ENCODE measurements at regions not wholly inside any gene's neighbourhood (a gene's known extent, or its start where the extent isn't known, plus 50 kb on each side); places are given as distances from the start of the nearest gene placed in this dataset.

GRCh38 chr5:166286832-166287231 lies 2004.6 kb upstream of the WWC1 start:
- TF ChIP-seq CTCF (IDR thresholded peaks at IDR 0.05 in 4 of 5, conservative IDR thresholded peaks at IDR 0.05 in 1 of 5), result no peak
- no peak for TF ChIP-seq POLR2A (IDR thresholded peaks at IDR 0.05)

All from gastrocnemius medialis (tissue), 4 donors.